ENCODE measurements at regions not wholly inside any gene's neighbourhood (a gene's known extent, or its start where the extent isn't known, plus 50 kb on each side); places are given as distances from the start of the nearest gene placed in this dataset.

- no peak for TF ChIP-seq POLR2AphosphoS5 (IDR thresholded peaks at IDR 0.05; ENCODE audit: low read depth)
- no peak for TF ChIP-seq CTCF (conservative IDR thresholded peaks at IDR 0.05; ENCODE audit: low read depth in 2 of 2)
- TF ChIP-seq EZH2phosphoT487 (IDR thresholded peaks at IDR 0.05; ENCODE audit: unreplicated experiment) = no peak
- no peak for TF ChIP-seq CREB1 (CRISPR knock-in tag; IDR thresholded peaks at IDR 0.05; ENCODE audit: low read depth)
These were observed 92.2 kb downstream of the C1QL2 start for GRCh38 chr2:119066272-119066804.

All from GM23338 (cell line).